ENCODE measurements at regions not wholly inside any gene's neighbourhood (a gene's known extent, or its start where the extent isn't known, plus 50 kb on each side); places are given as distances from the start of the nearest gene placed in this dataset.

GRCh38 chr14:97866195-97866594, 1069.0 kb downstream of the VRK1 start:
- intact Hi-C loops (cut with DNase I) = no loop called here
- H3K4me1 ChIP-seq = no peaks in the 10 kb centered on the region
- no peak for TF ChIP-seq POLR2A (IDR thresholded peaks at IDR 0.05)
- no peaks in the 10 kb centered on the region for H3K36me3 ChIP-seq
- 72 to 74% methylated on average over 2 of the region's 2 CpGs for WGBS, 2 donors
- H3K4me3 ChIP-seq (replicated peaks in 1 of 3) = no peak overlapping the region
- DNase-seq = no peak
- H3K27ac ChIP-seq = no peak overlapping the region
- no peaks in the 10 kb centered on the region for H3K27me3 ChIP-seq
- H3K9me3 ChIP-seq = no peaks in the 10 kb centered on the region

DNA sequence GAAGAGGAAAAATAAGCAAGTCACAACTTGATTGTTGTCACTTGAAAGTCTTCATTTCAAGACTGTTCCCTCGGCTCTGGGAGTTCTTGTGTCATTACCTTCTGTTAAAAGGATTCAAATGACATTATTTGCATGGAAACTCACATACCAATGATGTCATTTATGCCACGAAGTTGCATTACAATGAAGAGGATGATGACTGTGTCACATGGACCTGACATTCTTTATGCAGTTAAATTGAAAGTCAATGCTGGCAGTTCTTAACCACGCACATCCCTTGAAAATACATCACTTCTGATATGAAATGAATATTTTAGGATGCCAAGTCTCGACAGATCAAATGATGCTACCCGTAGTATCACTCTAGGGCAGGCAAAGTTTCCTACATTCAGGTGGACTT, 1069.5 kb downstream of the VRK1 start:
- WGBS, 2 donors = 76 to 77% methylated on average over 5 of the region's 5 CpGs
- no peaks in the 10 kb centered on the region for H3K4me1 ChIP-seq
- no peak for DNase-seq
- no peaks in the 10 kb centered on the region for H3K27me3 ChIP-seq
- TF ChIP-seq POLR2A (IDR thresholded peaks at IDR 0.05) = no peak
- TF ChIP-seq, protein P1, sequence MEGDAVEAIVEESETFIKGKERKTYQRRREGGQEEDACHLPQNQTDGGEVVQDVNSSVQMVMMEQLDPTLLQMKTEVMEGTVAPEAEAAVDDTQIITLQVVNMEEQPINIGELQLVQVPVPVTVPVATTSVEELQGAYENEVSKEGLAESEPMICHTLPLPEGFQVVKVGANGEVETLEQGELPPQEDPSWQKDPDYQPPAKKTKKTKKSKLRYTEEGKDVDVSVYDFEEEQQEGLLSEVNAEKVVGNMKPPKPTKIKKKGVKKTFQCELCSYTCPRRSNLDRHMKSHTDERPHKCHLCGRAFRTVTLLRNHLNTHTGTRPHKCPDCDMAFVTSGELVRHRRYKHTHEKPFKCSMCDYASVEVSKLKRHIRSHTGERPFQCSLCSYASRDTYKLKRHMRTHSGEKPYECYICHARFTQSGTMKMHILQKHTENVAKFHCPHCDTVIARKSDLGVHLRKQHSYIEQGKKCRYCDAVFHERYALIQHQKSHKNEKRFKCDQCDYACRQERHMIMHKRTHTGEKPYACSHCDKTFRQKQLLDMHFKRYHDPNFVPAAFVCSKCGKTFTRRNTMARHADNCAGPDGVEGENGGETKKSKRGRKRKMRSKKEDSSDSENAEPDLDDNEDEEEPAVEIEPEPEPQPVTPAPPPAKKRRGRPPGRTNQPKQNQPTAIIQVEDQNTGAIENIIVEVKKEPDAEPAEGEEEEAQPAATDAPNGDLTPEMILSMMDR (IDR thresholded peaks at IDR 0.05) = no peak
- intact Hi-C loops (cut with DNase I) = no loop called here
- H3K9me3 ChIP-seq = no peaks in the 10 kb centered on the region
- no peaks in the 10 kb centered on the region for H3K36me3 ChIP-seq
- H3K27ac ChIP-seq = no peak overlapping the region
- H3K4me3 ChIP-seq (replicated peaks in 1 of 3) = no peak overlapping the region

DNA sequence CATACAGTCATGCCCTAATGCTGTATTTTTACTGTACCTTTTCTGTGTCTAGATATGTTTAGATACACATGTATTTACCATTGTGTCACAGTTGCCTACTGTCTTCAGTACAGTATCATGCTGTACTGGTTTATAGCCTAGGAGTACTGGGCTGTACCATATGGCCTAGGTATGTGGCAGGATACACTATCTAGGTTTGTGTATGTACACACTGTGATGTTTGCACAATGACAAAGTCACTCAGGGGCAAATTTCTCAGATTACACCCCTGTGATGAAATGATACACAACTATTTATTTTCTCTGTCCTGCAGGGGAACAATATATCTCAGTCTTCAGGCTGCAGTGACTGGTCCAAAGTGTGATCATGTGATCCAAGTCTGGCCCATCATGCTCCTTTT, 1076.1 kb downstream of the VRK1 start:
- no peak overlapping the region for H3K27ac ChIP-seq
- H3K27me3 ChIP-seq = no peaks in the 10 kb centered on the region
- H3K4me1 ChIP-seq = no peaks in the 10 kb centered on the region
- no peak for TF ChIP-seq POLR2A (IDR thresholded peaks at IDR 0.05)
- TF ChIP-seq, protein P1 (IDR thresholded peaks at IDR 0.05) = no peak
- intact Hi-C loops (cut with DNase I) = no loop called here
- H3K4me3 ChIP-seq (replicated peaks in 1 of 3) = no peak overlapping the region
- no peak for DNase-seq
- no peaks in the 10 kb centered on the region for H3K9me3 ChIP-seq
- no peaks in the 10 kb centered on the region for H3K36me3 ChIP-seq

DNA sequence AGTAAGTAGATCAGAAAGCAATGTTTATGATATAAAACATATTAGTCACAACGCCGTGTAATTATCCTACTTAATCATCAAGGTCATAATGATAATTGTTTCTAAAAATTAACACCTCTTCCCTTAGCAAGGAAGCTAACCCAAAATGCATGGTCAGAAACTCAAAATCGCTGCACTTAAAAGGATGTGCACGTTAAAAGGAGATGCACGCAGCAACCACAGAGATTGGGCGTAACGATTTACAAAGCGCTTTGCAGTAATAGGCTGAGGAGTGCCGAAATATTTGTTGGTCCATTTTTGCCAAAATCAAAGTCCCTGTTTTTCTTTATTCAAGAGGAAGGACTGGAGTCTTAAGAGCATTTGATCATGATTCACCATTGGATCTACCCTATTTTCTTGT, 1077.2 kb downstream of the VRK1 start:
- Histone ChIP-seq H3K9me3 (no peaks in the 10 kb centered on the region), H3K4me1 (no peaks in the 10 kb centered on the region), H3K27ac (no peak overlapping the region), H3K4me3 (replicated peaks in 1 of 3) (no peak overlapping the region), H3K27me3 (no peaks in the 10 kb centered on the region), H3K36me3 (no peaks in the 10 kb centered on the region)
- 89 to 94% methylated on average over 9 of the region's 9 CpGs for WGBS, 2 donors
- intact Hi-C loops (cut with DNase I) = no loop called here
- TF ChIP-seq, protein P1 (IDR thresholded peaks at IDR 0.05) = no peak
- TF ChIP-seq POLR2A (IDR thresholded peaks at IDR 0.05) = no peak
- no peak for DNase-seq

GRCh38 chr14:97878206-97878605, 1081.0 kb downstream of the VRK1 start:
- Histone ChIP-seq H3K36me3 (no peaks in the 10 kb centered on the region), H3K9me3 (no peaks in the 10 kb centered on the region), H3K4me3 (replicated peaks in 1 of 3) (no peak overlapping the region), H3K4me1 (no peaks in the 10 kb centered on the region), H3K27ac (no peak overlapping the region), H3K27me3 (no peaks in the 10 kb centered on the region)
- WGBS, 2 donors = 82 to 89% methylated on average over 1 of the region's 1 CpG
- peak in 1 of 2 donors; percentile 1 for DNase-seq
- intact Hi-C loops (cut with DNase I) = no loop called here
- no peak for TF ChIP-seq POLR2A (IDR thresholded peaks at IDR 0.05)
- TF ChIP-seq, protein P1 (IDR thresholded peaks at IDR 0.05) = no peak

- Histone ChIP-seq H3K4me3 (replicated peaks in 1 of 3) (no peak overlapping the region), H3K9me3 (no peaks in the 10 kb centered on the region), H3K27ac (no peak overlapping the region), H3K4me1 (no peaks in the 10 kb centered on the region), H3K27me3 (no peaks in the 10 kb centered on the region), H3K36me3 (no peaks in the 10 kb centered on the region)
- DNase-seq = peak in 1 of 2 donors; percentile 3
- WGBS, 2 donors = 44 to 52% methylated on average over 5 of the region's 5 CpGs
- no peak for TF ChIP-seq POLR2A (IDR thresholded peaks at IDR 0.05)
- TF ChIP-seq, protein P1 (IDR thresholded peaks at IDR 0.05) = no peak
- intact Hi-C loops (cut with DNase I) = no loop called here
Measured at GRCh38 chr14:97878727-97879126, 1081.5 kb downstream of the VRK1 start.
